SK-N-SH treated with all-trans-retinoic acid at 6 μM for 48 hours (cell line): ENCODE measurements at regions not wholly inside any gene's neighbourhood (a gene's known extent, or its start where the extent isn't known, plus 50 kb on each side); places are given as distances from the start of the nearest gene placed in this dataset.

Experiments
- ARNTL ChIP-seq: fragments of 450-650 bp; formaldehyde crosslinking; IDR thresholded peaks from 2 replicates; pipeline ENCODE4 v1.5.0; 2020; ENCODE audit warnings: low read depth, mild to moderate bottlenecking, moderate library complexity, borderline replicate concordance
- CREB5 ChIP-seq: fragments of 250-450 bp; sonication (Bioruptor Pico); IDR thresholded peaks from 2 replicates; pipeline ENCODE4 v1.5.1; 2020; ENCODE audit warnings: low read depth, mild to moderate bottlenecking, moderate library complexity
- CSRNP3 ChIP-seq: fragments of 250-450 bp; sonication (Bioruptor Pico); IDR thresholded peaks from 2 replicates; pipeline ENCODE4 v1.5.1; 2021; ENCODE audit warnings: mild to moderate bottlenecking, moderate library complexity
- ESRRG ChIP-seq: fragments of 250-450 bp; sonication (Bioruptor Pico); IDR thresholded peaks from 2 replicates; pipeline ENCODE4 v1.6.1; 2021; ENCODE audit warnings: mild to moderate bottlenecking
- ISL1 ChIP-seq: fragments of 250-450 bp; sonication (Bioruptor Pico); IDR thresholded peaks from 2 replicates; pipeline ENCODE4 v2.1.2; 2022; ENCODE audit warnings: mild to moderate bottlenecking, moderate library complexity
- PATZ1 ChIP-seq: fragments of 250-450 bp; sonication (Bioruptor Pico); IDR thresholded peaks from 2 replicates; pipeline ENCODE4 v1.8.0; 2020; ENCODE audit warnings: mild to moderate bottlenecking, moderate library complexity, borderline replicate concordance
- SNAI2 ChIP-seq: fragments of 250-450 bp; sonication (Bioruptor Pico); IDR thresholded peaks from 2 replicates; pipeline ENCODE4 v1.5.0; 2020; ENCODE audit warnings: mild to moderate bottlenecking, moderate library complexity
- TCF4 ChIP-seq: fragments of 250-450 bp; sonication (Bioruptor Pico); IDR thresholded peaks from 2 replicates; pipeline ENCODE4 v1.8.0; 2021; ENCODE audit warnings: mild to moderate bottlenecking, moderate library complexity, borderline replicate concordance
- ZC3H10 ChIP-seq: fragments of 250-450 bp; sonication (Bioruptor Pico); IDR thresholded peaks from 2 replicates; pipeline ENCODE4 v1.5.1; 2021; ENCODE audit warnings: mild to moderate bottlenecking, moderate library complexity
- ZFP30 ChIP-seq: fragments of 450-650 bp; formaldehyde crosslinking; IDR thresholded peaks from 2 replicates; pipeline ENCODE4 v1.5.0; 2022; ENCODE audit warnings: mild to moderate bottlenecking, moderate library complexity
- ZNF8 ChIP-seq: fragments of 450-650 bp; formaldehyde crosslinking; IDR thresholded peaks from 2 replicates; pipeline ENCODE4 v1.5.0; 2020; ENCODE audit warnings: mild to moderate bottlenecking, moderate library complexity
- TF ChIP-seq, protein P1 (sequence below): fragments of 250-450 bp; sonication (Bioruptor Pico); IDR thresholded peaks from 2 replicates; pipeline ENCODE4 v1.5.0; 2020; ENCODE audit warnings: mild to moderate bottlenecking, moderate library complexity

- TF ChIP-seq TCF4 (CRISPR knock-in tag) (no peak), PATZ1 (CRISPR knock-in tag) (no peak), ZNF8 (CRISPR knock-in tag) (no peak), SNAI2 (no peak), ZFP30 (CRISPR knock-in tag) (no peak), ZC3H10 (no peak), ISL1 (CRISPR knock-in tag) (no peak), ESRRG (no peak), CSRNP3 (CRISPR knock-in tag) (no peak), CREB5 (CRISPR knock-in tag) (no peak), ARNTL (CRISPR knock-in tag) (no peak)
- TF ChIP-seq, protein P1, sequence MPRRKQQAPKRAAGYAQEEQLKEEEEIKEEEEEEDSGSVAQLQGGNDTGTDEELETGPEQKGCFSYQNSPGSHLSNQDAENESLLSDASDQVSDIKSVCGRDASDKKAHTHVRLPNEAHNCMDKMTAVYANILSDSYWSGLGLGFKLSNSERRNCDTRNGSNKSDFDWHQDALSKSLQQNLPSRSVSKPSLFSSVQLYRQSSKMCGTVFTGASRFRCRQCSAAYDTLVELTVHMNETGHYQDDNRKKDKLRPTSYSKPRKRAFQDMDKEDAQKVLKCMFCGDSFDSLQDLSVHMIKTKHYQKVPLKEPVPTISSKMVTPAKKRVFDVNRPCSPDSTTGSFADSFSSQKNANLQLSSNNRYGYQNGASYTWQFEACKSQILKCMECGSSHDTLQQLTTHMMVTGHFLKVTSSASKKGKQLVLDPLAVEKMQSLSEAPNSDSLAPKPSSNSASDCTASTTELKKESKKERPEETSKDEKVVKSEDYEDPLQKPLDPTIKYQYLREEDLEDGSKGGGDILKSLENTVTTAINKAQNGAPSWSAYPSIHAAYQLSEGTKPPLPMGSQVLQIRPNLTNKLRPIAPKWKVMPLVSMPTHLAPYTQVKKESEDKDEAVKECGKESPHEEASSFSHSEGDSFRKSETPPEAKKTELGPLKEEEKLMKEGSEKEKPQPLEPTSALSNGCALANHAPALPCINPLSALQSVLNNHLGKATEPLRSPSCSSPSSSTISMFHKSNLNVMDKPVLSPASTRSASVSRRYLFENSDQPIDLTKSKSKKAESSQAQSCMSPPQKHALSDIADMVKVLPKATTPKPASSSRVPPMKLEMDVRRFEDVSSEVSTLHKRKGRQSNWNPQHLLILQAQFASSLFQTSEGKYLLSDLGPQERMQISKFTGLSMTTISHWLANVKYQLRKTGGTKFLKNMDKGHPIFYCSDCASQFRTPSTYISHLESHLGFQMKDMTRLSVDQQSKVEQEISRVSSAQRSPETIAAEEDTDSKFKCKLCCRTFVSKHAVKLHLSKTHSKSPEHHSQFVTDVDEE, result no peak
Measured at GRCh38 chr9:89849096-89849495, 244.3 kb downstream of the GADD45G start.
